ENCODE measurements at regions not wholly inside any gene's neighbourhood (a gene's known extent, or its start where the extent isn't known, plus 50 kb on each side); places are given as distances from the start of the nearest gene placed in this dataset.

DNA sequence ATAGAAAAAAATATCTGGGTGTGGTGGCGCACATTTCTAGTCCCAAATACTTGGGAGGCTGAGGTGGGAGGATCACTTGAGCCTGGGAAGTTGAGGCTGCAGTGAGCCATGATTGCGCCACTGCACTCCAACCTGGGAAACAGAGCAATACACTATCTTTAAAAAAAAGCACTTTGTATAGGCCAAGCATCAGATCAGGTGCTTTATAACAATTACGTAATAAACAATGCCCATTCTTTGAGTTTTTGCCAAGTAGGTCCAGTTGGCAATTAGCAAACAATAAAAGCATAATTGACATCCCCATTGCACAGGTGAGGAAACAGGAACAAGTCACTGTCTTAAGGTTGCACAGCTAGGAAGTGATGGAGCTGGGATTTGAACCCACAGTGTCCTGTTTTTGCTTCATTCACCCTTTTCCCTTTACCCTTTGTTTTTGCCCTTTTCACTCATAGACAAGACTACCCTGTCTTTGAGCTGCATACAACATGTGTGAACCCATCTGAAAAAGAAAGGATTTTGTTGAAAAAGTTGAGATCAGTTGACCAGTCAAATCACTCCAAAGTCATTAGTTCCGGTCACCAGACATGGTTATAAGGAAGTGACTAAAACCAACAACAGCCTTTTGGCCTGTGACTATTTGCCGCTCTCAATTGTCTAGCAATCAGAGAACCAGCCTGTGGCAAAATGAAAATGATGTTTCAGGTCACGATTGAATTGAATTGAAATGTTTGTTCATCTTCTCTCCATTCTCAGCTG, 303.6 kb downstream of the TFAP2C start:
- TF ChIP-seq, protein P1, sequence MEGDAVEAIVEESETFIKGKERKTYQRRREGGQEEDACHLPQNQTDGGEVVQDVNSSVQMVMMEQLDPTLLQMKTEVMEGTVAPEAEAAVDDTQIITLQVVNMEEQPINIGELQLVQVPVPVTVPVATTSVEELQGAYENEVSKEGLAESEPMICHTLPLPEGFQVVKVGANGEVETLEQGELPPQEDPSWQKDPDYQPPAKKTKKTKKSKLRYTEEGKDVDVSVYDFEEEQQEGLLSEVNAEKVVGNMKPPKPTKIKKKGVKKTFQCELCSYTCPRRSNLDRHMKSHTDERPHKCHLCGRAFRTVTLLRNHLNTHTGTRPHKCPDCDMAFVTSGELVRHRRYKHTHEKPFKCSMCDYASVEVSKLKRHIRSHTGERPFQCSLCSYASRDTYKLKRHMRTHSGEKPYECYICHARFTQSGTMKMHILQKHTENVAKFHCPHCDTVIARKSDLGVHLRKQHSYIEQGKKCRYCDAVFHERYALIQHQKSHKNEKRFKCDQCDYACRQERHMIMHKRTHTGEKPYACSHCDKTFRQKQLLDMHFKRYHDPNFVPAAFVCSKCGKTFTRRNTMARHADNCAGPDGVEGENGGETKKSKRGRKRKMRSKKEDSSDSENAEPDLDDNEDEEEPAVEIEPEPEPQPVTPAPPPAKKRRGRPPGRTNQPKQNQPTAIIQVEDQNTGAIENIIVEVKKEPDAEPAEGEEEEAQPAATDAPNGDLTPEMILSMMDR (IDR thresholded peaks at IDR 0.05; ENCODE audit: control insufficient read depth, insufficient read depth, low read depth, low read length, missing control alignments) = no peak
- no peak overlapping the region for H3K4me3 ChIP-seq (ENCODE audit: control insufficient read depth, low read depth, low read length)
- no peak for DNase-seq (ENCODE audit: low read depth)

DNA sequence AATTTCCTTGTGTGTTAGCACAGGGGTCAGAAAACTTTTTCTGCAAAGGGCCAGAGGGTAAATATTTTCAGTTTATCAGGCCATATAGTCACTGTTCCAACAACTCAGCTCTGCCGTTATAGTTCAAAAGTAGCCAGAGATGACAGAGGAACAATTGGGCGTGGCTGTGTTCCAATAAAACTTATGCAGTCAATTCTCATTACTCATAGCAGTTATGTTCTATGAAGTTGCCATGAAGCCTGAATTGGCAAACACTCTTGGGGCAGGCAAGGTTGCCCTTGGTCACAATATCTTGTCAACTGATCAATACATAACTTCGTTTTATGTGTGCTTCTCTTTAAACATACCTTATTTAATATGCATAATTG, 304.2 kb downstream of the TFAP2C start:
- no peak for DNase-seq (ENCODE audit: low read depth)

DNA sequence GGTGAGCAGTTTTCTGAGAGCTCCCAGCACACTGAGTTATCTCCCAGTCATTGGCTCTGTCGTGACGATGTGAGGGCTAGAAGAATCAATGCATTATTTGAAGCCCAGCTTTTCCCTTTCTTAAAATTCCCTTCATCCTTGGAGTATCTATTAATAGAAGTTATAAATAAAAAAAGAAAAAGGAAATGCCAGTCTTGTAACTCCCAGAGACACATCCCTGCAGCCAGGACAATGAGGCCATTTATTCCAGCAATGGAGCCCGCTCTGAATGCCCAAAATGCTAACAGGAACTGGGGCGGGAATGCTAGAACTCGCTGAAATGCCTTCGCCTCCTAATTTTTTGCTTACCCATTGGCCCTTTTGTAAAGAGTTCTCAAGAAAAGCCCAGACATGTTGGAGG, 305.8 kb downstream of the TFAP2C start:
- TF ChIP-seq, protein P1 (IDR thresholded peaks at IDR 0.05; ENCODE audit: control insufficient read depth, insufficient read depth, low read depth, low read length, missing control alignments) = no peak
- DNase-seq (ENCODE audit: low read depth) = no peak
- H3K4me3 ChIP-seq (ENCODE audit: control insufficient read depth, low read depth, low read length) = no peak overlapping the region

More for the DNA sequence above, 304.2 kb downstream of the TFAP2C start:
- TF ChIP-seq, protein P1 (IDR thresholded peaks at IDR 0.05; ENCODE audit: control insufficient read depth, insufficient read depth, low read depth, low read length, missing control alignments) = no peak
- no peak overlapping the region for H3K4me3 ChIP-seq (ENCODE audit: control insufficient read depth, low read depth, low read length)

DNA sequence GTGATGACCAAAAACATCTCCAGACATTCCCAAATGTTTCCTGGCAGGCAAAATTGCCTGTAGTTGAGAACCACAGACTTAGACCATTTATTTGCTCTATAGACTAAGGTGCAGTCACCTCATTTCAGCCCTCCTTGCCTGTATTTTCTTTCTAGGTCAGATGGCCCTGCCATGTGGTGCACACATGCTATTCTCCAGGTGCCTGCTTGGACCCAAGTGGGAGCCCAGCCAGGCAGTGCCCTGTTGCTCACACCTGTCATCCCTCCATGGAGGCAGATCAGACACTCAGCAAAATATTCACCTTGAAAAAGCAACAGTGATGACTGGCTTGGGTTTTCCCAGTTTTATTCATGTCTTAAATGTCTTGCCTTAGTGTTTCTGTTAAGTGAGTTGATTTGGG, 311.4 kb downstream of the TFAP2C start:
- H3K4me3 ChIP-seq (ENCODE audit: control insufficient read depth, low read depth, low read length) = no peak overlapping the region
- TF ChIP-seq, protein P1 (IDR thresholded peaks at IDR 0.05; ENCODE audit: control insufficient read depth, insufficient read depth, low read depth, low read length, missing control alignments) = no peak
- no peak for DNase-seq (ENCODE audit: low read depth)

DNA sequence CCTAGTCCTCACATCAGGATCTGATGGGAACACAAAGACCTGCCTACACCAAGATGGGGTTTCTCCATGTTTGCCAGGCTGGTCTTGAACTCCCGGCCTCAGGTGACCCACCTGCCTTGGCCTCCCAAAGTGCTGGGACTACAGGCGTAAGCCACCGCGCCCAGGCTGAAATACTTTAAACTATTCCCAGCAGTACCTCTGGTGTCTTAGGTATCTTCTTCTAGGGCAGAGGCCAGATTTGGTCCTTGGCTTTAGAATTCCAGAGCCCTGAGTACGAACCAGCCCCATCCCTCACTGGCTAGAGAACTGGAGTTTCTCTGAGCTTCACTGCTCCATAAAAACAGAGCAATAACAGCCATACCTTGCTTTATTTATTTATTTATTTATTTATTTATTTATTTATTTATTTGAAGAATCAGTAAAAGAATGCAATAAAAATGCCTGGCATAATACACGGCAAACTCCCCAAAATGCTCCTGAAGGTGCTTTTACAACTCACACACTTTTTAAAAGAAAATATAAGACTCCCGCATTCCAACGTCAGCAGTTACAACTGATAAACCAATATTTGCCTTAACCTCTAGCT, 312.1 kb downstream of the TFAP2C start:
- no peak for DNase-seq (ENCODE audit: low read depth)
- no peak overlapping the region for H3K4me3 ChIP-seq (ENCODE audit: control insufficient read depth, low read depth, low read length)
- TF ChIP-seq, protein P1 (IDR thresholded peaks at IDR 0.05; ENCODE audit: control insufficient read depth, insufficient read depth, low read depth, low read length, missing control alignments) = no peak

DNA sequence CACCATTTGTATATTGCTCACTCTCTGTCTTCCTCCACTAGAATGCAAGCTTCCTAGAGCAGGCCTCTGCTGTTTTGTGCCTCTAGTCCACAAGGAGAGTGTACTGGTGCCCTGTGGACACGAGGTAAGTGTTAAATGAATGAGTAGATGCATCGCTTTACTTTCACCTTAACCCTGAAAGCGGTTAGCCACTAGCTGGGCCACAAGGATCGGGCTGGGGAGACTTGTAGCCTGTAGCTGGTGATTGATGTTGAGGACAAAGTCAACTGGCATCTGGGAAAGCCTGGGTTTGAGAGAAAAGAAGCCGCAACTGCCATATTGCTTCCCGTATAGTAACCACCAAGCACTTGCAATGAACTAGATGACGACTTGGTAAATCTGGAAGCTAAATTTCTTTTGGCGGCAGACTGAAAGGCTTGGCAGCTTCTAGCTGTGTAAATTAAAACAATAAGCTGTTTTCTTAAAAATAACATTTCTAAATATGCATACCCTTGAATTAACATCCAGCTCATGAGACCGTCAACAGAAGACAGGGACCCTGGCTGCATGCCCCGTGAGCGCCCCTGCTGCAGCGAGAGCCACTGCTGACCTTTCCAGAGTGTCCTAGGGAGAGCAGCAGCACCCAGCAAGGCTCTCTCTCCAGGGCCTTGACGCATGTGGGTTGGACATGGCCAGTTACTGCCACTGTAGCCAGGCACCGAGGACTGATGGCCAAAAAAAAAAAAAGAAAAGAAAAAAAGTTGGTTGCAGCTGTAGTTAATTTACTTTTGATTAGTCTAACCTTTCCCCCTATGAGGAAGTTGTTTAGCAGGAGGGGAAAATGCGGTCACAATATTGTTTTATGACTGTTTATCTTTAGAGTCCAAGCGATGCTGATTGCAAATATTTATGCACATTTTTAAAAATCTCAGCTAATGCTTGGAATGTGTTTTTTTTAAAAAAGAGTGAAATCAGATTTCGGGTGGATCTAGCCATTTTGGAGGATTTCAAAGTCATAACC, 315.1 kb downstream of the TFAP2C start:
- no peak overlapping the region for H3K4me3 ChIP-seq (ENCODE audit: control insufficient read depth, low read depth, low read length)
- TF ChIP-seq, protein P1 (IDR thresholded peaks at IDR 0.05; ENCODE audit: control insufficient read depth, insufficient read depth, low read depth, low read length, missing control alignments) = no peak
- DNase-seq (ENCODE audit: low read depth) = peak; percentile 4

Data from AG09309 (cell line).